ENCODE measurements at regions not wholly inside any gene's neighbourhood (a gene's known extent, or its start where the extent isn't known, plus 50 kb on each side); places are given as distances from the start of the nearest gene placed in this dataset.

DNA sequence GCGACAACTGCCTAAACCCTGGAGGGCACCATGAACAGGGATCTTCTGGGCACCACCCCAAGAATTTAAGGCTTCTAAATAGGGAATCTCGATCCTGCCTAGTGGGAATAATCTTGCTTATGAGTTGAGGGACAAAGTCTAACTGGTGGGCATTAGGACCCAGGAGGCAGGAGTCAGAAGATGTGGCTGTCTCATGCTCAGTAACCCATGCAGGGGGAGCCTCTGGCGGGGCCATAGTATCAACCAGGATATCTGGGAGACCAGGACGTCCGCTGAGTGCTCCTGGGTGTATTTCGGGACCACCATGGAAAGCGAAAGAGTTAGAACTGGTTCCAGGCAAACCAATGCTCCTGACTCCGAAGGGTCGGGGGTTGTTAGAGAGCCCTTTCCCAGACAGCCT lies 356.1 kb downstream of the OTOL1 start:
- H3K4me3 ChIP-seq = no peak overlapping the region
- no peaks in the 10 kb centered on the region for H3K27me3 ChIP-seq
- H3K27ac ChIP-seq = no peak overlapping the region
- H3K36me3 ChIP-seq = no peaks in the 10 kb centered on the region
- WGBS, 2 donors = 79 to 90% methylated on average over 9 of the region's 9 CpGs
- DNase-seq = no peak
- no peak for TF ChIP-seq POLR2A (IDR thresholded peaks at IDR 0.05)
- TF ChIP-seq, protein P1, sequence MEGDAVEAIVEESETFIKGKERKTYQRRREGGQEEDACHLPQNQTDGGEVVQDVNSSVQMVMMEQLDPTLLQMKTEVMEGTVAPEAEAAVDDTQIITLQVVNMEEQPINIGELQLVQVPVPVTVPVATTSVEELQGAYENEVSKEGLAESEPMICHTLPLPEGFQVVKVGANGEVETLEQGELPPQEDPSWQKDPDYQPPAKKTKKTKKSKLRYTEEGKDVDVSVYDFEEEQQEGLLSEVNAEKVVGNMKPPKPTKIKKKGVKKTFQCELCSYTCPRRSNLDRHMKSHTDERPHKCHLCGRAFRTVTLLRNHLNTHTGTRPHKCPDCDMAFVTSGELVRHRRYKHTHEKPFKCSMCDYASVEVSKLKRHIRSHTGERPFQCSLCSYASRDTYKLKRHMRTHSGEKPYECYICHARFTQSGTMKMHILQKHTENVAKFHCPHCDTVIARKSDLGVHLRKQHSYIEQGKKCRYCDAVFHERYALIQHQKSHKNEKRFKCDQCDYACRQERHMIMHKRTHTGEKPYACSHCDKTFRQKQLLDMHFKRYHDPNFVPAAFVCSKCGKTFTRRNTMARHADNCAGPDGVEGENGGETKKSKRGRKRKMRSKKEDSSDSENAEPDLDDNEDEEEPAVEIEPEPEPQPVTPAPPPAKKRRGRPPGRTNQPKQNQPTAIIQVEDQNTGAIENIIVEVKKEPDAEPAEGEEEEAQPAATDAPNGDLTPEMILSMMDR (IDR thresholded peaks at IDR 0.05) = no peak
- no peak for ATAC-seq (ENCODE audit: low FRiP score in 2 of 2)
- H3K9me3 ChIP-seq = no peaks in the 10 kb centered on the region
- no peaks in the 10 kb centered on the region for H3K4me1 ChIP-seq

- no peak for ATAC-seq (ENCODE audit: low FRiP score in 2 of 2)
- TF ChIP-seq POLR2A (IDR thresholded peaks at IDR 0.05) (no peak), EP300 (IDR thresholded peaks at IDR 0.05) (no peak), POLR2AphosphoS5 (IDR thresholded peaks at IDR 0.05) (no peak)
- TF ChIP-seq, protein P1 (IDR thresholded peaks at IDR 0.05) = no peak
- Histone ChIP-seq H3K36me3 (no peaks in the 10 kb centered on the region), H3K27ac (no peak overlapping the region), H3K27me3 (no peaks in the 10 kb centered on the region), H3K9me3 (no peaks in the 10 kb centered on the region), H3K4me3 (no peak overlapping the region), H3K4me1 (no peaks in the 10 kb centered on the region)
- no peak for DNase-seq
- WGBS, 2 donors = 71 to 84% methylated on average over 4 to 7 of the region's 7 CpGs
Measured at GRCh38 chr3:161854232-161854771, 357.7 kb downstream of the OTOL1 start.

- TF ChIP-seq, protein P1 (IDR thresholded peaks at IDR 0.05) = no peak
- no peak for TF ChIP-seq EP300 (IDR thresholded peaks at IDR 0.05)
- TF ChIP-seq POLR2A (IDR thresholded peaks at IDR 0.05) = no peak
- no peak for TF ChIP-seq POLR2AphosphoS5 (IDR thresholded peaks at IDR 0.05)
- DNase-seq = no peak
- Histone ChIP-seq H3K27ac (no peak overlapping the region), H3K36me3 (no peaks in the 10 kb centered on the region), H3K27me3 (no peaks in the 10 kb centered on the region), H3K9me3 (no peaks in the 10 kb centered on the region), H3K4me3 (no peak overlapping the region), H3K4me1 (no peaks in the 10 kb centered on the region)
- no peak for ATAC-seq (ENCODE audit: low FRiP score in 2 of 2)
- 70 to 81% methylated on average over 4 of the region's 4 CpGs for WGBS, 2 donors
Measured at GRCh38 chr3:161859057-161859456, 362.4 kb downstream of the OTOL1 start.

DNA sequence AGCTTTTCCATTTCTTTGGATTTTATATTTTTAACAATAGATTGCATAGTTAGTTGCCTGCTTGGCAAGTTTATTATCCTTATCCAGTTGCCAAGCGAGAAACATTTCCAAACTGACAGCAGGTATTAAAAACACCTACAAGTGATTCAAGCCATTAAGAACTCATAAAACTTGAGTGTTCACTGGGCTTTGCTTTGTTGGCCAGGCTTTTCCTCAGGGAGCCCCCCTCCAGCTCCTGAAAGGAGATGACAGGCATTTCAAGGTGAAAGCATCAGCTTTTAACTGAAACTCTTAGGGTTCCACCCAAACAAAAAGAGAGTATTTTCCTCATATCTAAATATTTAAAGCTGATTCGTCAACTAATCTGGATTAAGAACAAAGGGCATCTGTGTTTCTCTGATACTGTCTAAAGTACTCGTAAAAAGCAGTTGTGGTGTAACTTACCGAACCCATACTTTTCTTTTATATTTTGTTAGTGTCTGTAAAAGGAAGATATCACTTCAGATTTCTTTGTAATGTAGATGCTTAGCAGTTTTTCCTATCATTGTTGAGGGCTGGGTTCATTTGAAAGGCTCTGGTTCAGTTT lies 363.4 kb downstream of the OTOL1 start:
- WGBS, 2 donors = 53 to 60% methylated on average over 4 of the region's 4 CpGs
- H3K9me3 ChIP-seq = no peaks in the 10 kb centered on the region

More for the DNA sequence above, 363.4 kb downstream of the OTOL1 start:
- H3K27ac ChIP-seq = no peak overlapping the region
- no peaks in the 10 kb centered on the region for H3K36me3 ChIP-seq
- no peaks in the 10 kb centered on the region for H3K4me1 ChIP-seq
- no peak overlapping the region for H3K4me3 ChIP-seq
- TF ChIP-seq, protein P1 (IDR thresholded peaks at IDR 0.05) = no peak
- no peak for TF ChIP-seq EP300 (IDR thresholded peaks at IDR 0.05)
- TF ChIP-seq POLR2A (IDR thresholded peaks at IDR 0.05) = no peak
- TF ChIP-seq POLR2AphosphoS5 (IDR thresholded peaks at IDR 0.05) = no peak
- ATAC-seq (ENCODE audit: low FRiP score in 2 of 2) (no peak), DNase-seq (no peak)
- H3K27me3 ChIP-seq = no peaks in the 10 kb centered on the region

Measured in upper lobe of left lung (tissue), 6 donors.